T-helper 1 cell treated with Interleukin-12 subunit alpha and Interleukin-12 subunit beta and Interleukin-4 antibody, amounts not matched to agents 30 ng/mL and 1 ng/mL, for 36 hours (primary cell): ENCODE measurements at regions not wholly inside any gene's neighbourhood (a gene's known extent, or its start where the extent isn't known, plus 50 kb on each side); places are given as distances from the start of the nearest gene placed in this dataset.

Experiments used
- intact Hi-C: fragments of 100-400 bp; cut with micrococcal nuclease; formaldehyde crosslinking; loops from one replicate; pipeline ENCODE4 v1.15.1; 2024

DNA sequence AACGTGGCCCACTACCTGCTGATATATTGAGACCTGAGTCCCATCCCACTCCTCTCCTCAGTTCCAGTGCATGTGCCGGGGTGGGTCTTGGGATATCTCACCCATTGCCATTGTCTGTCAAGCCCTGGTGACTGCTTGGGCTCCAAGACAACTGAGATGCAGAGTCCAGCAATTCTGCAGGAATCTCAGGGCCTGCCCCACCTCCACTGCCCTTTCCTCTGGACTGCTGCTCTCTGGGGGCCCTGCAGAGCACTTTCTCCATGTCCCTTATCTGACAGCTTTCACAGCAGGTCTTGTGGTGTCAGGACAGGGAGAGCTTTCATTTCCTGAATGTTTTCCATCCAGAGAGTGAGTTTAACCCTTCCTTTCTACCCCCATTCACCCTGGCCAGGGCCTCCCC is 152.9 kb downstream of the ARL4C start:
- intact Hi-C loops, result no loop called here

DNA sequence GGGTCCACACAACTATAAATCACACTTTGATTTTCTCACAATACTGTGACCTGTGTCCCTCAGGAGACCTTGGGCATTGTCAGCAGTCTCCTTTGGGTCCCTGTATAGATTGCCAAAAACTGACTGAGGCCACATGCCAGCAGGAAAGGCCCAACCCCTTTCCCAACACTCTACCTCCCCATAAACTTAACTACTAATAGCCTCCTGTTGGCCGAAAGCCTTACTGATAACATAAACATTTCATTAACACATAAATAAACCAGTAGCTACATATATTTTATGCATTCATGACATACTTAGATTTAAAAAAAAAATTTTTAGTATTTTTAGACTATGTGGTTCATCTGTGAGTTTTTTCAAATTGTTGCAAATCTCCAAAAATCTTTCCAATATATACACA is 153.5 kb downstream of the ARL4C start:
- intact Hi-C loops, result no loop called here

DNA sequence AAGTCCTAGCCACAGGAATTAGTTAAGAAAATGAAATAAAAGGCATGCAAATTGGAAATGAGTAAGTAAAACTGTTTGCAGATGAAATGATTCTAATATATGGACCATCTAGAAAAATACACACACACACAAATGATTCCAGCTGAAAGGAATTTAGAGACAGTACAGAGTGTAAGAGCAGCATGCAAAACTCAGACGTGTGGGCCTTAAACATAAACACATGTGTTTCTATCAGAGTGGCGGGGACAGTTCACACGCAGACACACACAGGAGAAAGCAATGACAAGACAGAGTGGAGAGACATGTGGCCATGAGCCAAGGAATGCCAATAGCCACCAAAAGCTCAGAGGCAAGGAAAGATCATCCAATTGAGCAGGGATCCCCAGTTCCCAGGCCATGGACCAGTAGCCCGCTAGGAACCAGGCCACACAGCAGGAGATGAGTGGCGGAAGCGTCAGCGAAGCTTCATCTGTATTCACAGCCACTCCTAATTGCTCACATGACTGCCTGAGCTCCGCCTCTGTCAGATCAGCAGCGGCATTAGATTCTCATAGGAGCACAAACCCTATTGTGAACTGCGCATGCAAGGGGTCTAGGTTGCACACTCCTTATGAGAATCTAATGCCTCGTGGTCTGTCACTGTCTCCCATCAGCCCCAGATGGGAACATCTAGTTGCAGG is 155.4 kb downstream of the ARL4C start:
- intact Hi-C loops, result no loop called here

DNA sequence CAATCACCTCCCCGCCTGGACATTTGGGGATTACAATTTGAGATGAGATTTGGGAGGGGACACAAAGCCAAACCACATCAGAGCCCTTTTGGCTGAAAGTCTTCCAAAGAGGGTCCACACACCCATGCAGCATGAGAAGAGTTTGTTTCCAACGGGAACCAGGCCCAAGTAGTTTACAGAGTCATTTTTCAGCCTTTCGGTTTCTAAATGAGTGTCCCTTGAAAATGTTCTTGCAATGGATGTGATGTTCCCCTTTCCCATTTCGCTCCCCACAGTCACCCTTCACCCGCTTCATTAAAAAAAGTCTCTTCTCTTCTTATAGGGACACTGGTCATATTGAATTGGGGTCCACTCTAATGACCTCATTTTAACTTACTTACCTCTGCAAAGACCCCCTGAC is 157.4 kb downstream of the ARL4C start:
- intact Hi-C loops, result no loop called here

DNA sequence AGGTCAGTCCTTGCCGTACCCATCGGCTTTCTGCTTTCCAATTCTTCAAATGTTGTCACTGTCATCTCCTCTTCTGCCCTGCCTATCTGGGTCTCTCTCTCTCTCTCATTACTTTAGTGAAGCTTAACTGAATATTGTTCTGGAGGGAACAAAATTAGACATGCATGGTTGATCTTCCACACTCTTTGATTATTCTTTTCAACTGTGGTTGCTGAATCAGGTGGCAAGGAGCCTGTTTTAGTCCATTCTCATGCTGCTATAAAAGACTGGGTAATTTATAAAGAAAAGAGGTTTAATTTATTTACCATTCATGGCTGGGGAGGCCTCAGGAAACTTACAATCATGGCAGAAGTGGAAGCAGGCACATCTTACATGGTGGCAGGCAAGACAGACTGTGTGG is 157.9 kb downstream of the ARL4C start:
- intact Hi-C loops, result no loop called here

DNA sequence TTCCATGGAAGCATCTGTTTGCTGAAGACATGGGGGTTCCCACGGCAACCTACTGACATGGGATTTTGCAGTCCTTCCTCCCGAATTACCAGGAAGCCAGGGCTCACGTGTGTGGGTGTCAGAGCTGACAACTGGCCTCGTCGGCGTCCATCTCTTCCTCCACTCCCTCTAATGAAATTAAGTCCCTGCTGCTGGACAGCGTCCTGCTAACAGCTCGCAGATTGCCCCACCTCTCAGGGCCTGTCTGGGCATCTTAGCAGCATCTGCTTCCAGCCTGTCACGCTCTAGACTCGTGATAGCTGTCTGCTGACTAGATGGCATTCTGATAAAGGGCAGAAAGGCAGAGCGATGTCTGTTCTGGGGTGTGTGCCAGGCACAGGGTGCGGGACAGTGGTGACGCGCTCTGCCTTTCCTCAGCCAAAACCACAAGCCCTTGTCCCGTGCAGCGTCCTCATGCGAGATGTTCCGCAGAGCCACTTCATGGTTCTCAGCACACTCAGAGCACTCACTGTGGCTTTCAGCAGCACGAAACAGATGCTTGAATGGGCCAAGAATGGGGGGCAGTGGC is 161.1 kb downstream of the ARL4C start:
- intact Hi-C loops, result no loop called here

DNA sequence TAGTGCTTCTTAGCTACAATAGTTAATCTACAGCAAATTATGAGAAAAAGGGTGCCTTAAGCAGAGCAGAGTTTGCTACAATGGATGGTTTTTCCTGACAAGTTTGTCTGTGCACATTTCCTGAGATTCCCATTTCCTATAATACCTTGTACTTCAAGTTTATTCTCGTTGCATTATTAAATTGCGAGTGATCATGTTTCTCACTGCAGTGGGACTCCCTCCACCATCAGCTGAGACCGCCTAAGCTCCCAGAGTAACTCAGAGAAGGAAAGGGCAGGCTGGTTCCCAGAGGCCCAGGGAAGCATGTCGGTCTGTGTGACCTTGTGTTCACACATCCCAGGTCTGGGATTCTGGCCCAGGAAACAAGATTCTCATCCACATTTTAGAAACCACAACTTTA is 162.1 kb downstream of the ARL4C start:
- intact Hi-C loops, result no loop called here

DNA sequence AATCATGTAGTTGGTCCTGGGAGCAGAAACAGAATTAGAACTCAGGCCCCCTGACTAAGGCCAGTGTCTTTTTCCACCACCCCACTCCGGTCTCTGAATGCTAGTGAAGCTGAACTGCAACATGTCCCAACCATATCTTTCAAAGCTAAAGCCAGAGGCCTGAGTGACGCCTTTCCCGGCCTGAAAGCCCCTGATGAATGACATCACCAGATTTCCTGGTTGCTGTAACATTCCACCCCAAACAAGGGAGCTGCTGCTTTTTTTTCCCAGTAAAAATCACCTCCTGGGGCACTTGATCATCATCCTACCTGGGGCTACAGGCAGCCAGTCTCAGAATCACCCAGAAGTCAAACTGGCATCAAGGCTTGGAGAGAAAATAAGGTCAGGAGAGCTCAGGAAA is 162.7 kb downstream of the ARL4C start:
- intact Hi-C loops, result no loop called here

DNA sequence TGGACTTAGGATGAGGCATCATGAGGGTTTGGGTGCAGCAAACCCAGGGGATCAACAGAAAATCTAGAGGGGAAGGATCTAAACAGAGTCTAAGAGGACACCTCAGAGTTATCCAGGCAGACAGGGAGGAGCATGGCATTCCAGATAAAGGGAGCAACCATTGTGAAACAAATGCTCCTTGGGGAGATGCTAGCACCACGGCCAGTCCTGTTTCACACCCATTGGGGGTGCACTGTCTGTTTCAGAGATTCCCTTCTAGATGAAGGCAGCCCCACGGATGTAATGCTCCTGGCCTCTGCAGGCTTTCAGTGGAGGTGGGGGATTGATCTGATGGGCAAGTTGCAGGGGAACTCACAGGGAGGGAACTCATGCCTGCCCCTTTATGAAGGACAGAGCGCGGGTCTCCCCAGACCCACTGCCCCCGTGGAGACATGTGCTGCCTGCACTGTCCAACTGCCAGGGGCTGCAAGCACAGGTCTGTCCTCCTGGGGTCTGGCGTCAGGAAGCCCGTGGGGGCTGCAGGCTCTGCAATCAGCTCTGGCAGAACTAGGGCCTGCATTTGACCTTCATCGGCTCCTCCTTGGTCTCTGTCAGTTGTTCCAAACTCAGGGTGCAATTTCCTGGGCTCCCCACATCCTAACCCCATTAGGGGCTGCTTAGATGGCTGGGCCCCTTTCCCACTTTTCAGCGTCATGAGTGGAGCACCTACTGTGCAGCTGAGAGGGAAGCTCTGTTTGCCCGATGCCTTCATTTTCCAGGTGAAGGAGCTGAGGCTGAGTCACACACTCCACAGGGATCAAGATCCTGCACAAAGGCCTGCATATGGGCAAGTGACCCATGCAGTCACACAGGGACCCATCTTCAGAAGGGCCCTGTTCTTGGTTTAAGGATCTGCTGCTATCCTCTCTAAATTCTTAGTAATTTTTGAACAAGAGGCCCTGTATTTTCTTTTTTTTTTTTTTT is 163.4 kb downstream of the ARL4C start:
- intact Hi-C loops, result no loop called here

DNA sequence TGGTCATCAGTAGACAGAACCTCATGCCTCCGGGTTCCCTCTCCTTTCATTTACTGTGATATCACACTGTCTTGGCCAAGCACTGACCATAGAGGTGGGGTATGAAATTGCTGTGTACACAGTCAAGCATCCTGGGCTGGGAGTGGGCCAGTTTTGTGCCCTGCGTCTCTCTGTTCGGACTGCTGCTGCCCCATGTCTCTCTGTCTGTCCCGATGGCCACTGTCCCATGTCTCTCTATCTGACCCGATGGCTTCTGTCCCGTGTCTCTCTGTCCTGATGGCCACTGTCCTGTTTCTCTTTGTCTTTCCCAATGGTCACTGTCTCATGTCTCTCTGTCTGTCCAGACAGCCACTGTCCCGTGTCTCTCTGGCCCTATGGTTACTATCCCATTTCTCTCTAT is 164.9 kb downstream of the ARL4C start:
- intact Hi-C loops, result no loop called here

DNA sequence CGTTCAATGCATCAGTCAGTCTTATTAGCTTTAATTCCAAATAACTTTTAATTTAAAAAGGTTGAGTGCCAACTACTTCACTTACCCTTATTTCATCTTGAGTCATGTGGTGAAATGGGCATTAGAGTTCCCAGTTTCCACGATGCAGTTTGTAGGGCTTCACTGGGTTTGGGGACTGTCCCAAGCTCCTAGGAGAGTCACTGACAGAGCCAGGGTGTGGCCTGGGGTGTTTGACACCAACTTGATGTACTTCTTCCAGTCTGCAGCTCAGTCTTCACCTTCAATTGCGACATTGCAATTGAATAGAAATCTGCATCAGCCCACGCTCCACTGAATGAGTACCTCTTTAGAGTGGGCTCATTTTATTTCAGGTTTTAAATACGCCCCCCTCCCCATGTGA is 165.3 kb downstream of the ARL4C start:
- intact Hi-C loops, result no loop called here

DNA sequence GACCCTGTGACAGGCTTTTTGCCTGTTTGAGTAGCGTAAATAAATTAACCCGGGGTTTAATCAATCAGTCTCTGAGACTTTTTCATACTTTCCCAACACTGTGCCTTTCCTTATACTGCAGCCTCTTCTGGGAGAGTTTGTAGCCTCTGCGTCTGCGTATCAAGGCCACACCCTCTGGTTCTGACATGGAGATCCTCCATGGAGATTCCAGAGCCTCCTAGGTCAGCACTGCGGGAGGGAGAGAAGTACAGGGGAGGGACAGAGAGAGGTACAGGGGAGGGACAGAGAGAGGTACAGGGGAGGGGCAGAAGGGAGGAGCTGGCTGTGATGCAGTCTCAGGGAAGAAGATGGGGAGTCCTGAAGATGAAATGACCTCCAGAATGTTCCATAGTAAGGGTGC is 166.0 kb downstream of the ARL4C start:
- intact Hi-C loops, result no loop called here

DNA sequence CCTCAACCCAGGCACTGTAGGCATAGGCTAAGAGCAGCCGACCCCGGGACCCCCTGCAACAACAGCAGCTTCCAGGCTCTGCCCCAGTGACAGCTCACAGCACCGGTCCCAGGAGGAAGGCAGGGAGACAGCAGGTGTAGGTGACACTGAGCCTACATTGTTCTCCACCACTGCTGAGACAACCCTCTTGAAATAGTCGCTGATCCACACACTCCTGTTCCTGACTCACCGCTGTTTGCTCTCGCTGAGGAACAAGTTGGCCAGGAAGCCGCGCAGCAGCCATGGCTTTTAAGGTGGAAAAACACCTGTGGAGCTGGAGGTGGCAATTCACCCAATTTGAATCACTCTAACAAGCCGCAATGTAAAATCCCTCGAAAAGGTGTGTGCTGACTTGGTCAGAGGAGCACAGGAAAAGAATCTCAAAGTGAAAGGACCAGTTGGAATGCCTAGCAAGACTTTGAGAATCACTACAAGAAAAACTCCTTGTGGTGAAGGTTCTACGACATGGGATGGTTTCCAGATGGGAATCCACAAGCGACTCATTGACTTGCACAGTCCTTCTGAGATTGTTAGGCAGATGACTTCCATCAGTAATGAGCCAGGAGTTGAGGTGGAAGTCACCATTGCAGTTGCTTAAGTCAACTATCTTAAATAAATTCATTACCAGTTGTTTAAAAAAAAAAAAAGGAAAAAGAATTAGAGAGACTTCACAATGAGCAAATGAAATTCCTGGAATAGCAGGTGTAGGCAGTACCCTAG is 167.5 kb downstream of the ARL4C start:
- intact Hi-C loops, result no loop called here

DNA sequence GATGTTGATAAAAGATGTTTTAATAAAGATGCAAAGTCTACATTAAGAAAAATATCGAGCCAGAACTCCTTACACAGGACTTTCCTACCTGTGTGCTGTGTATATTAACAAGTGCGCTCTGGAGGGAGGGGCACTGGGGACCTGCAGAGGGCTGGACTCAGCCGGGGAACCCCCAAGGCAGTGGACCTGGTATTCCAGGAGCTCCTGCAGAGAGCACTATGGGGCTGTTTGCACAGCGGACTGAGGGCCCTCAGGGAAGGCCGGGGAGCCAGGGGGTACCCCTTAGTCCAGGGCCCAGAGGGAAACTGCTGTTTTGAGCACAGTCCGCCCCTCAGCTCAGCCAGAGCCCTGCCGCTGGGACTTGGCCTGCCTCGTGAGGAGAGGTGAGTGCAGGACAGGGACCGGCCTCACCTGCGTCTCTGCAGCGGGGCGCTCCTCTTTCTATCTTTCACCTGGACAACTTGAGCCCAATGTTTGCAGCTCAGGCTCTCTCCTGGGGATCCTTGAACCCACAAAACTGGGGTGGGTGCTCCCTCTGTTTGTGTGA is 168.4 kb downstream of the ARL4C start:
- intact Hi-C loops, result no loop called here

DNA sequence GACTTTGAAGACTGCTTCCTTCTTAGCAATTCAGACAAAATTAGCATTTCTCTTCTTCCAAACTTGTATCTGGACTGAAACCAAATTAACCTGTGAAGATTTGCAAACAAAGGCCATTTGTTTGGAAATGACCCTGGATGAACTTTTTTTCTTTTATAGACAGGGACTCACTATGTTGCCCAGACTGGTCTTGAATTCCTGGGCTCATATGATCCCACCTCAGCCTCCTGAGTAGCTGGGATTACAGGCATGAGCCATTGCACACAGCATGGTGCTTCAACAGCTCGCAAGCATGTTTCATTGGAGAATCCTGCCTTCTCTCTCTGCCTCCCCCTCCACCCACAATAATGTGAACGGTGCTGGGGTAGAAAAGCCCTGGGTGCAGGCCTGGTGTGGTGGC is 170.2 kb downstream of the ARL4C start:
- intact Hi-C loops, result no loop called here

DNA sequence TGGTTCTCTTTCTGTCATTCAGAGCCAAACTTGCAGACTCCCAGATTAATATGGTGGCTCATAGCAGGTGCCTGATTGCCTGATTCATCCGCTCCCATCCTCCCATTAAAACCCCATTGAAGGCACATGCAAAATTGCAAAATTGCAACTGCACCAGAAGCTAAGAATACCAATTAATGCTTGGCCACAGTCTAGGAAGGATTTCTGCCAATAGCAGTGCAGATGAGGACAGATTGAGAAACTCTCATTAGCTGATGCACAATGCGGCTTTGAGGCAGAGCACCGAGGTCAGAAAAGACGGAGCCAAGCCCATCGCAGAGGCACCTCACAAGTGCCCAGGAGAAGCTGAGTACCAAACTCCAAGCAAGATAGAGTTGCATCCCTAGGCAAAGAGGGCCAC is 172.8 kb downstream of the ARL4C start:
- intact Hi-C loops, result no loop called here

DNA sequence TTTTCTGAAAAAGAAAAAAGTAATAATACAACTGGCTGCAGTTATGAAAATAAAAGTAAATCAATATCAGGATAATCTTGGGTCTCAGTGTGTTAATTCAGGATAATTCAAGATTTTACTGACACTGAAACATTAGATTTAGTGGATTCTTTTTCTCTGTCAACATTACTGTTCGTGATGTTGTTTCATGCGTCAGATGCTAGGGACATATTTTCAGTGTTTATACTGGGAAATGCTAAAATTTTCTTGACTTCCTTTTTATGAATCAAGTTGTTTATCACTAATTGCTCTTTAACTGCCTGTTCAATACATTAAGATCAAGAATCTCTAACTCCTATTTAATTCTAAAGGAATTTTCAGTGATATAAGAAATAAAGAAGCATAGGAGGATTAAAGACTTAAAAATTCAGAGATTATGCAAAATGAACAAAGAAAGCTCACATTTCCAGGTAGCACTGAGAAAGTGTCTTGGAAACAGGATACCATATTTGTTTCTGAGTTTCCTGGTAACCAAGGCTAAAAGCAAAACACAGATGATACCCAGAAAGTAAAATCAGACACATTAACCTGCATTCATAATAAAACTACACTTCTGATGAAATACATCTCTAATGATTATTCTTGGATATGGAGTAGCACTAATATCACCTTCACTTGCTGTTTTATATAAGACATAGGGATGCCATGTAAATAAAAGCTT is 174.0 kb downstream of the ARL4C start:
- intact Hi-C loops, result loop anchor here (1.0 to 2.0 kb wide), 3 partner anchors 14 to 46 kb away; no protein-coding TSS in a partner anchor

DNA sequence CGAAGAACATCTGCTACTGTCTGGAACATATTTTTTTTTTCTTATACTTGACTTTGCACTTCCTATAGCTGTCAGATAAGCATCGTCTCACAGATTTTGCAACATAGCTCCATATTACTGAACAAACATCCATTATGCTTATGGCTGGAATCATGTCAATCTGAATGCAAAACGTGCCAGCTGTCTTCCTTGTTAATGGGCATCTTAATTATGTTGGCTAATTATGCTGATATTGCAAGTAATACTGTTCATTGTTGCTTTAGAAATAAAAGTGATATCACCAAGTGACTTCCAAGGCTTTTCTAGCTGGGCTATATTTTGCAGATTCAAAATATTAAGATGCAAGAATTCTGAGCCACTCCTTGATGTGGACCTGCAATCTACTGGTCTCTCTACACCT is 176.8 kb downstream of the ARL4C start:
- intact Hi-C loops, result no loop called here

DNA sequence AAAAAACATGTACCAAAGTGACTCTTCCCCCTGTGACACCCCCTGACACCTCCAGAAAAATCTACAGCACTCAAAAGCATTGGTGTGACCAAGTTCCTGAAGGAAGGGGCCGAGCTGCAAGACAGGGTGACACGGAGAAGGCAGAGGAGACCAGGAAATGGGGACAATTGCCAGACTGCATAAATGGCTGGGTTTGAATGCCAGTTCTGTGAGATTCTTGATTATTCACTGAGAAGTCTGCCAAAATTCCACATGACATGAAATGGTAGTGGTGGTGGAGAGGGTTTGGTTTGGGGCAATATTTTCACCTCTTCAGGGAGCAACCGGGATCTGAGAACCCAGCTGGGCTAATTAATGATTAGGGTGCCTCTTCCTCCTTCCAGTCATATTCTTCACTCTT is 178.5 kb downstream of the ARL4C start:
- intact Hi-C loops, result no loop called here

DNA sequence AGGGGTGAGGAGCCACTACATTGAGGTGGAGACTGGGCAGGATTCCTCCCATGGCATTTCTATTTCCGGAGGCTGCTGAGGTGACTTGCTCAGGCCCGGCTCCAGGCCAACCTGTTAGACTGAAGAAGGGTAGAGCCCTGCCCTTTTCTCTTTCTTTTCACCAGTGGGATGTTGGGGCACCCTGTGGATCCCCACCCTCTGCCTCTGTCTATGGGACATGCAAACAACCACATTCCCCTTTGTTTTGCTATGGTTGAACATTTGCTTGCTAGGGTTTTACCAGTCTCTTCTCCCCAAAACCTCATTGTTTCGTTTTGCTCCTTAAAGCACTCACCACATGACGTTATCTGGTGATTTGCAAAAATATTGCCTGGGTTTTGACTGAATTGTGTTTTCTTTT is 183.3 kb downstream of the ARL4C start:
- intact Hi-C loops, result no loop called here

DNA sequence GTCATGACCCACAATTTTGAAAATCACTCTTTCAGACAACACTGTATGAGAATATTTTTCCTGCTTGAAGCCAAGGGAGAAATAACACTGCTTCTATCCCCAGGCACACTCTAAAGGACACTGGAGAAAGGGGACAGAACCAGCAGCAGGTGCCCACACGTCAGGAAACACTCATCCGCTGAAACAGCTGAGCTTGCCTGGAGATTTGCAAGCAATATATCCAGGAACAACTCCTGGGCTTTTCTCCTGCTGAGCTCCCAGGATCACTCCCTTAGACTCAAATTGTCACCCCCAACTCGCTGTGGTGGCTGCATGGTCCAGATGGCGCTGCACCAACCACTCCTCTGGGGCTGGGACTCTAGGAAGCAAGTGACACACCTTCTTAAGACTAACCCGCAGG is 186.7 kb downstream of the ARL4C start:
- intact Hi-C loops, result no loop called here
